DOHH2 (cell line): ENCODE measurements at regions not wholly inside any gene's neighbourhood (a gene's known extent, or its start where the extent isn't known, plus 50 kb on each side); places are given as distances from the start of the nearest gene placed in this dataset.

Experiments
- H3F3A ChIP-seq: fragments of 200-600 bp; sonication (generic), shearing (Covaris generic); 2 replicates; pipeline ENCODE4 v1.6.0; 2016; ENCODE audit warnings: antibody characterized with exemption, mild to moderate bottlenecking; ENCODE audit not compliant: control insufficient read depth, insufficient read depth
- H3K27ac ChIP-seq: fragments of 200-600 bp; sonication (generic); 2 replicates; pipeline ENCODE4 v1.5.1; 2014; ENCODE audit warnings: low read depth, mild to moderate bottlenecking, low read length, moderate library complexity
- H3K27me3 ChIP-seq: fragments of 200-600 bp; sonication (generic); 2 replicates; pipeline ENCODE4 v1.6.1; 2014; ENCODE audit warnings: mild to moderate bottlenecking, low read length, mixed read lengths; ENCODE audit not compliant: control insufficient read depth
- H3K36me3 ChIP-seq: fragments of 200-600 bp; sonication (generic); 2 replicates; pipeline ENCODE4 v1.6.1; 2014; ENCODE audit warnings: mild to moderate bottlenecking, low read length, moderate library complexity, mixed read lengths; ENCODE audit not compliant: control insufficient read depth
- H3K4me1 ChIP-seq: fragments of 200-600 bp; sonication (generic); 2 replicates; pipeline ENCODE4 v1.6.1; 2014; ENCODE audit warnings: mild to moderate bottlenecking, low read length, mixed read lengths; ENCODE audit not compliant: control insufficient read depth
- H3K4me2 ChIP-seq: fragments of 200-600 bp; sonication (generic); 2 replicates; pipeline ENCODE4 v1.6.0; 2014; ENCODE audit warnings: mild to moderate bottlenecking, low read length, moderate library complexity
- H3K4me3 ChIP-seq: fragments of 200-600 bp; sonication (generic); 2 replicates; pipeline ENCODE4 v1.5.1; 2014; ENCODE audit warnings: mild to moderate bottlenecking, low read length, mixed read lengths
- H3K79me2 ChIP-seq: fragments of 200-600 bp; sonication (generic); 2 replicates; pipeline ENCODE4 v1.6.1; 2014; ENCODE audit warnings: mild to moderate bottlenecking, low read length, mixed read lengths; ENCODE audit not compliant: control insufficient read depth
- H3K9me2 ChIP-seq: fragments of 200-600 bp; sonication (generic); replicated peaks from 2 replicates; pipeline ENCODE4 v1.6.1; 2014; ENCODE audit warnings: mild to moderate bottlenecking, low read length, mixed read lengths; ENCODE audit not compliant: control insufficient read depth
- H3K9me3 ChIP-seq: fragments of 200-600 bp; sonication (generic); 2 replicates; pipeline ENCODE4 v1.6.1; 2014; ENCODE audit warnings: antibody characterized with exemption, low read length, mixed read lengths; ENCODE audit not compliant: control insufficient read depth, insufficient read depth
- H4K20me1 ChIP-seq: fragments of 200-600 bp; sonication (generic); 2 replicates; pipeline ENCODE4 v1.6.0; 2014; ENCODE audit warnings: low read depth, mild to moderate bottlenecking, antibody characterized with exemption, low read length, moderate library complexity; ENCODE audit not compliant: control insufficient read depth, insufficient read depth
- CTCF ChIP-seq: fragments of 200-600 bp; sonication (generic); IDR thresholded peaks from one replicate; pipeline ENCODE4 v1.5.1; 2014; ENCODE audit warnings: antibody characterized with exemption, mild to moderate bottlenecking, low read depth, low read length; ENCODE audit not compliant: poor library complexity, severe bottlenecking
- EZH2phosphoT487 ChIP-seq: fragments of 200-600 bp; sonication (generic); IDR thresholded peaks from 2 replicates; pipeline ENCODE4 v1.6.1; 2017; ENCODE audit warnings: borderline replicate concordance, mild to moderate bottlenecking, antibody characterized with exemption, low read length, moderate library complexity, mixed read lengths

- Histone ChIP-seq H3F3A (no peaks in the 10 kb centered on the region), H3K4me1 (no peaks in the 10 kb centered on the region), H4K20me1 (no peaks in the 10 kb centered on the region), H3K4me2 (no peak overlapping the region), H3K9me3 (no peaks in the 10 kb centered on the region), H3K27ac (no peak overlapping the region), H3K27me3 (no peaks in the 10 kb centered on the region), H3K4me3 (no peak overlapping the region), H3K79me2 (no peaks in the 10 kb centered on the region), H3K36me3 (no peaks in the 10 kb centered on the region), H3K9me2 (no peaks in the 10 kb centered on the region)
- TF ChIP-seq CTCF (no peak), EZH2phosphoT487 (no peak)
These were observed 51.9 kb upstream of the ZEB2 start for GRCh38 chr2:144571770-144572169.

GRCh38 chr2:144570566-144570965, 50.6 kb upstream of the ZEB2 start:
- H4K20me1 ChIP-seq = no peaks in the 10 kb centered on the region
- TF ChIP-seq EZH2phosphoT487 (no peak), CTCF (no peak)
- no peaks in the 10 kb centered on the region for H3K36me3 ChIP-seq
- no peak overlapping the region for H3K4me2 ChIP-seq
- no peak overlapping the region for H3K4me3 ChIP-seq
- no peaks in the 10 kb centered on the region for H3K4me1 ChIP-seq
- no peaks in the 10 kb centered on the region for H3K9me3 ChIP-seq
- H3K9me2 ChIP-seq = no peaks in the 10 kb centered on the region
- no peak overlapping the region for H3K27ac ChIP-seq
- H3K79me2 ChIP-seq = no peaks in the 10 kb centered on the region
- H3K27me3 ChIP-seq = no peaks in the 10 kb centered on the region
- no peaks in the 10 kb centered on the region for H3F3A ChIP-seq
